ENCODE measurements at regions not wholly inside any gene's neighbourhood (a gene's known extent, or its start where the extent isn't known, plus 50 kb on each side); places are given as distances from the start of the nearest gene placed in this dataset.
"Not testable (repeated sequence)": the region's sequence is repeated elsewhere in the genome, so short reads cannot be mapped to it uniquely, and the experiment has no call there.

DNA sequence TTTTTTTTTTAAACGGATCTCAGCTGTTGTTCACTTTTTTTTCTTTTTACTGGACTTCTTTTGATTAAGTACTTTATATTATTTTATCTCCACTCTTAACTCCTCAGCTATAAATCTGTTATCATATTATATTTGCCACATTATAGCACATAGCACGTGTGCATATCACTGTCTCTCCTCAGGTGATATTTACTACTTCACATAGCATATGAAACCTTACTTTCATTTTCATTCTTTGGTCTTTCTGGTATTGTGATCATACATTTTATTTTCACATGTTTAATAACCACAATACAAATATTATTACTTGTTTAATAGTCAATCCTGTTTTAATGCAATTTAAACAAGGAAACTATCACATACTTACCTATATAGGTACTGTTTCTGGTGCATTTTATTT lies 993.1 kb upstream of the TMEFF2 start:
- DNase-seq = no peak

DNA sequence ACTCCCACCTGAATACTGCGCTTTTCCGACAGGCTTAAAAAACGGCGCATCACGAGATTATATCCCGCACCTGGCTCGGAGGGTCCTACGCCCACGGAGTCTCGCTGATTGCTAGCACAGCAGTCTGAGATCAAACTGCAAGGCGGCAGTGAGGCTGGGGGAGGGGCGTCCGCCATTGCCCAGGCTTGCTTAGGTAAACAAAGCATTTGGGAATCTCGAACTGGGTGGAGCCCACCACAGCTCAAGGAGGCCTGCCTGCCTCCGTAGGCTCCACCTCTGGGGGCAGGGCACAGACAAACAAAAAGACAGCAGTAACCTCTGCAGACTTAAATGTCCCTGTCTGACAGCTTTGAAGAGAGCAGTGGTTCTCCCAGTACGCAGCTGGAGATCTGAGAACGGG lies 976.2 kb upstream of the TMEFF2 start:
- not testable (repeated sequence) for DNase-seq

DNA sequence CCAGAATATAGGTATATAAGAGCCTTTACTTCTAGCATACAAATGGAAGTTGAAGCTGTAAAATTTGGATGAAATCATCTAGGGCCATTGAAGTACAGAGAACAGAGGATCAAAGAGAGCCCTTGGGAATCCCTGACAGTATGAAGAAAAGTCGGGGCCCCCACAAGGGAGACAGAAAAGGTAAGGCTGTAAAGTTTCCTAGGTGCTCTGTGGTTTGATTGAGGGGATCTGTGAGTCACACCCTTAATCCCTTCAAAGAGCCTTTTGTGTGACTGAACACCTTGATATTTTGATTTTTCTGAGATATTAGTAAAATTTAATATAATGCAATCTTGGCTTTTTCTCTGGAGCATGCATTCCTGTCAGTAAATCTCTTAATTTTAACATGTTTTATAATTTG lies 961.7 kb upstream of the TMEFF2 start:
- DNase-seq = no peak

DNA sequence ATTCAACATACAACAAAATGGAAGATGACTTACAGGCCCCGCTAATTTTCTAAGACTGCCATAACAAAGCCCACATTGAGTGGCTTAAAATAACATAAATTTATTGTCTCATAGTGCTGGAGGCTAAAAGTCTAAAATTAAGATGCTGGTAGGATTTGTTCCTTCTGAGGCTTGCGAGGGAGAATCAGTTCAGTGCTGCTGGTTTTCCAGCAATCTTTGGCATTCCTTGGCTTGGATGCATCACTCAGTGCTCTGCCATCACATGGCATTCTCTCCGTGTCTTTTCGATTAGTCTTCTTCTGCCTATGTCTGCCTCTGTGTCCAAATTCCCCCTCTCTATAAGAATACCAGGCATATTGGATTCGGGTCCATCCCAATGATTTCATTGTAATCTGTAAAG lies 959.3 kb upstream of the TMEFF2 start:
- DNase-seq = no peak

DNA sequence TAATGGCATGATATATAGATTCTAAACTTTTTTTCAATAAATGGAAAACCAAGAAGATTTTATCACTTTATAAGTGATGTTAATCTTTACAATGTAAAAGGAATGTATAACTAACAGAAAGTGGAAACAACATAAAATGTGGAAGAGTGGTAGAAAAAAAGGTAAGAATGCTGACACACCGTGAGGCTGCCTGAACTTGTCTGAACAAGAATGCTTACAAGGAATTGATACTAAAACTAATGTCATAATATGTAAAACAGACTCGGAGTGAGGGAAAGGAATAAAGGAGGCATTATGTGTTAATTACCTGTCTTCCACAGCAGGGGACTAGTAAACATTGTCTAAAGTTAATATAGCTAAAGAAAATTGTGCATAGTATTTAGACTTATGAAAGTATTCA lies 958.8 kb upstream of the TMEFF2 start:
- peak; percentile 23 for DNase-seq

DNA sequence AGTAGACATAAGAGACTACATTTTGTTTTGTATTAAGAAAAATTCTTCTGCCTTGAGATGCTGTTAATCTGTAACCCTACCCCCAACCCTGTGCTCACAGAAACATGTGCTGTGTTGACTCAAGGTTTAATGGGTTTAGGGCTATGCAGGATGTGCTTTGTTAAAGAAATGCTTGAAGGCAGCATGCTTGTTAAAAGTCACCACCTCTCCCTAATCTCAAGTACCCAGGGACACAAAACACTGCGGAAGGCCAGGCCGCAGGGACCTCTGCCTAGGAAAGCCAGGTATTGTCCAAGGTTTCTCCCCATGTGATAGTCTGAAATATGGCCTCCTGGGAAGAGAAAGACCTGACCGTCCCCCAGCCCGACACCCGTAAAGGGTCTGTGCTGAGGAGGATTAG lies 947.7 kb upstream of the TMEFF2 start:
- not testable (repeated sequence) for DNase-seq

DNA sequence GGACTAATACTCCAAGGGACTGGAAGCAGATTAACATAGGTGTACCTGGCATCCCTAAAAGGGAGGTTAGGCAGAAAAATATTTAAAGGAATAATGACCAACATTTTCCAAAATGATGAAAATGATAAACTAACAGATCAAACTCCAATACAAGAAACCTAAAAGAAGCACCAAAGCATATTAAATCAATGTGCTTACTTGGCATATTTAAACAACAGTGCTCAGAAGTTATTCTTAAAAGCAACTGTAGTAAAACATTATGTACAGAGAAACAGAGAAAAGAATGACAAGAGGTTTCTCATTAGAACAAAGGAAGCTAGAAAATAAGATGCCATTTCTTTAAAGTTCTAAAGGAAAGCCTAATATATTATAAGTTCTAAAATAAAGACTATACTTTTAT lies 947.3 kb upstream of the TMEFF2 start:
- no peak for DNase-seq

DNA sequence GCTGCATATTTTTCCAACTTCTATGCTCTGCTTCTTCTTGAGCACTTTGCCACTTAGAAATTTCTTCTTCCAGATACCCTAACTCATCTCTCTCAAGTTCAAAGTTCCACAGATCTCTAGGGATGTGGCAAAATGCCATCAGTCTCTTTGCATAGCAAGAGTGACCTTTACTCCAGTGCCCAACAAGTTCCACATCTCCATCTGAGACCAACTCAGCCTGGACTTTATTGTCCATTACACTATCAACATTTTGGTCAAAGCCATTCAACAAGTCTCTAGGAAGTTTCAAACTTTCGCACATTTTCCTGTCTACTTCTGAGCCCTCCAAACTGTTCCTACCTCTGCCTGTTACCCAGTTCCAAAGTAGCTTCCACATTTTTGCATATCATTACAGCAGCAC lies 946.2 kb upstream of the TMEFF2 start:
- not testable (repeated sequence) for DNase-seq

DNA sequence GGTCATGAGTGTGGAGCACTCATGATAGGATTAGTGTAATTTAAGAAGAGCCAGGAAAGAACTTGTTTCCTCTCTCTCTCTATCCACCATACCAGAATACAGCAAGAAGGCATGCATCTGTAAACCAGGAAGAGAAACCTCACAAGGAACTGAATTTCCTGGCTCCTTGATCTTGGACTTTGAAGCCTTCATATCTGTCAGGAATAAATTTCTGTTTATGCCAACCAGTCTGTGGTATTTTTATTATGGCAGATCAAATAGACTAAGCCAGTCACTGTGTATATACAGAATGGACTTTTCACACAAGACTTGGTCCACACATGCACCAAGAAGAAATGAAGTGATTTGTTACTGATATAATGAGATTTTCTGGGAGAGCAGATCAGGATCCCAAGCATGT lies 930.1 kb upstream of the TMEFF2 start:
- DNase-seq = no peak

DNA sequence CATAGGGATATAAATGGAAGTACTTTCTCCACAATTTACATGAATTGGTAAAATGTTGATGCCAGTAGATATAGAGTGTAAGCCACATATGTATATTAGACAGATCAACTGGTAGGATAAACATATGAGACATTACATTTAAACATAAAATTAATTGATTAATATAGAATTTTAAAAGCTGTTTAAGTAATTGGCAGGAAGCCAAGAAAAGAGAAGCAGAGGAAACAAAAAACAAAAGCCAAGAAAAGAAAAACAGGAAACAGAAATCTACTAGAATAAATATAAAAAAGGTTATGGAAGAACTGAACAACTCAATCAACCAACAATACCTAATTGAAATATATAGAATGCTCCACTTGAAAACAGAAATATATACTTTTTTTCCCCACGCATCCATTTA lies 920.1 kb upstream of the TMEFF2 start:
- no peak for DNase-seq

DNA sequence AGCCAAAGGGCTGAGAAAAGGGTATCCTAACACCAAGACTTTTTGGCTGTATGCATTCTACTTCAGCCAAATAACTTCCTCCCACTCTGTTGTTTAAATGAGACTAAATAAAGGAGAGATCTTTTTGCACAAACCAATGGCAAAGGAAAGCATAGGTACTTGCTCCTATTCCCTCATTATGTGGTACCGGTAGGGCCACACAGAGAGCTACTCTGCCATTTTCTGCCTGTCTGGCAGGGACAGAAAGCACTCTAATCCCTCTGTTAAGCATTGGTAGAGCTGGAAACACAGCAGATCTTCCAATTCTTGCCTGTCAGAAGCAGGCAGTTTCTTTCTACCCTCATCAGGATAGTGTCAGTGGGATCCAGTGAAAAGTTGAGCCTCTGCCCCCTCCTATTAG lies 918.3 kb upstream of the TMEFF2 start:
- no peak for DNase-seq

DNA sequence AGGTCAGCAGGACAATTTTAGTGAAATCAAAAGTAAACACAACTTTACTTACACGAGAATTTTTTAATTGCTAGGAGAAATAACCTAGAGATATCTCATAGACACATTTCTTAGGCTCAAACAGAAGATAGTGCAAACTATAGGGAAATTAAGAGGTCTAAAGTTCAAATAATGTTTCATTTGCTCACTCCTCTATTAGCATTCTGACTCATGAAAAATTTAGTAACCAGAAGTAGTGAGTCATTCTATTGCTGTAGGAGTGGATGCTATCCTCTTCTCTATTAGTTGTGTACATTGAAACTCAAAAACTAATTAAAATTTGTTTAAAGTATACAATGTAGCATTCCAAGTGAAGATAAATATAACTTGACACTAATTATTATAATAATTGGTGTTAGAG lies 908.3 kb upstream of the TMEFF2 start:
- no peak for DNase-seq

DNA sequence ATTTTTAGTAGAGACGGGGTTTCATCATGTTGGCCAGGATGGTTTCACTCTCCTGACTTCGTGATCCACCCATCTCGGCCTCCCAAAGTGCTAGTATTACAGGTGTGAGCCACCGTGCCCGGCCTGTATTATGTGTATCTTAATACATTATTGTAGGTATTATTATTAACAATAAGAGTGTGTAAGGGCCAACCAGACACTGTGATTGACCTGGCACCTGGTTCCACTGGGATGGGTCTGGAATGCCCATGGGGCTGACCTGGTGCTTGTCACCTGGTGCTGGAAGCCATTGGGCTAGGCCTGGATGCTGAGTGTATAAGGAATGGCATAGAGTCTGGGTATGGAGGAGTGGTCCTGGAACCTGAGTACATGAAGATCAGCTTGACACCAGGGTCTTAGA lies 906.9 kb upstream of the TMEFF2 start:
- no peak for DNase-seq

DNA sequence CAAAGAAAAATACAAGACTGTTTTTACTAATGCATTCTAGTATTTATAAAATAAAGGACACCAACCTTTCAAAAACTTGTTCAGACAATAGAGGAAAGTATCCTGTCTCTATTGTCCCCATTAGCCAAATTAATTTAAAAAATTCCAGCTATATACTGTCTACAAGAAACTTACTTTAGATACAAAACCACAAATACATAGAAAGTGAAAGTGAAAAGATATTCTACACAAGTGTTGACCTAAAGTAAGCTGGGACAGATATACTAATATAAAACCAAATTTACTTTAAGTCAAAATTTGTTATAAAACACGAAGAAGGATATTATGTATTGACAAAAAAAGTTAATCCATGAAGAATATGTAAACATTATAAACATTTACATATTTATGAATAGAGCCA lies 893.3 kb upstream of the TMEFF2 start:
- no peak for DNase-seq

DNA sequence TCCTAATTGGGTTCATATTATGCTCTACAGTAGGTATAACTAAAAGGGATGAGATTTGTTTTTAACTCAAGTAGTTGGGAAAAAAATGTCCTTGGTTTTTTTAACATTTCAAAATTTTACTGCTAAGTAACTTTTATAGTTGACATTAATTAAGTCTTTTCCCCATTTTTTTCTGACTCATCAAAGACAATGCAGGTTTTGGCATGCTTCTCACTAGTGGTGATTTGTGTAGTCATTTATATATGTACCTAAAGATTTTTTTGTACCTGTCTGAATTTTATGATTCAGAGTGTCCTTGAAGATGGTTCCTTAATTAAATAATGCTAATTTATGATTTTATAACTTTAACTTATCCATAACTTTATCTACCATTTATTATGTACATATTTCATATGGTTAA lies 882.3 kb upstream of the TMEFF2 start:
- DNase-seq = no peak

DNA sequence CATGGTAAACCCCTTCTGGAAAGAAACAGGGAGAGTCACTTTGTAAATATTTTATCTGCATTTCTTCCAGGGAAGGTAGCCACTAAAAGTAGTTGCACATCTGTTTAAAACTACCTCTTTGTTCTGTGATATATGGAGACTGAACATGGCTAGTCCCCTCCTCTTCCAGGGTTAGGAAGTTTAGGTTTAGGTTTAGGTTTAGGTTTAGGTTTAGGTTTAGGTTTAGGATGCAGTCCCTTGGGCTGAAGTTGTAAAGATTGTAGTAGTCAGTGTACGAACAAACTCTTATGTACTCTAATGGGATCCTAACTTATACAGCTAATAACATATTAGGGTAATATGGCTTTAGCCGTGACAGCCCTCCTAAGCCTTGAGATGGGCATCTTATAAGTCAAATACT lies 880.2 kb upstream of the TMEFF2 start:
- DNase-seq = no peak

DNA sequence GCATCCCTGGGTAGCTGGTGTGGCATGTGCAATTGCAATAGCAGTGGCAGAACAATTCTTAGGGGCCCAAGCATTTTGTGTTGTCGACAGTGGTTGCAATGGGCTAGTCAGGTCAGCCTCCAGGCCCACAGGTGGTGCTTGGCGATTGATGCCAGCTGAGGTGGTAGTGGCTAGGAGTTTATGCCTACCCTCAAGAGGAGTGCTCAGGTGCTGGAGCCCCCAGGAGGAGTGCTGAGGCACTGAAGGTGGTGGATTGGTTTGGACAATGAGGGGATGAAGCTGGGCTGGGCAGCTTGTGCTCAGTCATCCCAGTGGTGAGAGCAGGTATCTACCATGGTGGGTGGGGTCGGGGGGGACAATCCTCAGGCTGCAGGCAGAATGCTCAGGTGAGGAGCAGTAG lies 877.9 kb upstream of the TMEFF2 start:
- DNase-seq = no peak

DNA sequence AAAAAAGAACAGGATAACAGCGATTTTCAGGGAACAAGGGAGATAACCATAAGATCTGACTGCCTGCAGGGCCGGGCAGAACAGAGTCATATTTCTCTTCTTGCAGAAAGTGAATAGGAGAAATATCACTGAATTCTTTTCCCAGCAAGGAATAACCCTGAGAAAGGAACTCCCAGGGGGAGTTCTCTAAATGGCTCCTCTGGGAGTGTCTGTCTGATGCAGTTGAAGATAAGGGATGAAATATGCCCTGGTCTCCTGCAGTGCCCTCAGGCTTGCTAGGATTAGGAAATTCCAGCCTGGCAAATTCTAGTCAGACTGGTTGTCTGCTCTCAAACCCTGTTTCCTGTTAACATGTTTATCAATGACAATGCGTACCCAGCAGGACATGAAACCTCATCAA lies 830.8 kb upstream of the TMEFF2 start:
- DNase-seq = not testable (repeated sequence)

DNA sequence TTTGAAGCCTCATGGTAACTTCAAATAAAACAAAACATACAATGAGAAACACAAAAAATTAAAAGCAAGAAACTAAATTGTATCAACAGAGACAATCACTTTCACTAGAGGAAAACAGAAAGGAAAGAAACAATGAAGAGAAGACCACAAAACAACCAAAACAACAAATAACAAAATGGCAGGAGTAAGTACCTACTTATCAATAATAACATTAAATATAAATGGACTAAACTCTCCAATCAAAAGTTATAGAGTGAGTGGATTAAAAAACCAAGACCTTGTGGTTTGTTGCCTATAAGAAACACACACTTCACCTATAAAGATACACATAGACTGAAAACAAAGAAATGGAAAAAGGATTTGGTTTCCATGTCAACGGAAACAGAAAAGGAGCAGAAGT lies 830.1 kb upstream of the TMEFF2 start:
- no peak for DNase-seq

DNA sequence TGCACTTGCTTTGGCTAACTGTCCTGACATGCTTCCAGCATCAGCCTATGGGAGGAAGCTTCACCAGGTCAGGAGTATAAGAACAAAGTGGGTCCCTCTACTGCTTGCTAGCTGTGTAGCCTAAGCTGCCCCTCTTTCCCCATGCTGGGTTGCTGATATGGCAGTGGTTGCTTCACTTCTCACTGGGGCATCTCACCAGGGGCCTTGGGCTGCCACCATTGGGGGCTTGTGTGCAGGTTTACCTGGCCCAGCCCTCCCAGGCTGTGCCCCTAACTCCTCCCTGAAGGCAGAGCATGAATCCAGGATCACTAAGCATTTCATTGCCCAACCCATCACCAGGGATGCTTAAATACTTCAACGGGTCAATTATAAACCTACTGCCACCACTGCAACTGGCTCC lies 817.1 kb upstream of the TMEFF2 start:
- DNase-seq = no peak

DNA sequence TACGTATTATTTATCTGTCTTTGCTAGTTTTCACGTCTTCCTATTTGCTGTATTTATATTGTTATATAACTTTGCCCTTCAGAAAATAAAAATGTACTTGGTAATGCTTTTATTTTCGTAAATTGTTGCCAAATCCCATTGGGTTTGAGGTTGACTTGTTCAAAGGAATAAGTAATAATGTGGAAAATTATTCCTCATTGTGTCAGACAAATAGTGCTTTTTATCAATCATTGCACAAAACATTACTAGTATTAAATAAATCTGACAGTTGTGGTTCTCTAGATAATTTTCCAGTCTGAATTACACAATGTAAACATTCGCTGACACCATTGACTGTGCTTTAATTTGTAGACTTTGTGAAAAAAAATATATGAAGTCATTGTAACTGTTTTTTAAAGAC lies 798.3 kb upstream of the TMEFF2 start:
- DNase-seq = no peak

DNA sequence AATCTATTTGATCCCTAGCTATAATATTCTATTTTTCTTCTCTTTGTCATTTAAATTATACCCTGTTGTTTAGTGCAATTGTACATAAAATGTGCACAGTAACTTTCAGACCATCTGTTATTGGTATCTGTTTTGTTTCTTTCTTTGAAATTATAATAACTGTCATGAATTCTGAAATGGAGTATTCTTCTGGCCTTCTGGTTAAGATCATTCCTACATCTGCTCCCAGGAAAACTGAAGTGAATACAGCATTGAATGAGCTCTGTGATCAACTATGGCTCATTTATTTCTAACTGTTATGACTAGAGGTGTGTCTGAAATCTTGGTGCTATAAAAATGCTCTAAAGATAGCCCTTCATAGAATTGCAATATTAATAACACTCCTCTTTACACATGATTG lies 788.4 kb upstream of the TMEFF2 start:
- no peak for DNase-seq

DNA sequence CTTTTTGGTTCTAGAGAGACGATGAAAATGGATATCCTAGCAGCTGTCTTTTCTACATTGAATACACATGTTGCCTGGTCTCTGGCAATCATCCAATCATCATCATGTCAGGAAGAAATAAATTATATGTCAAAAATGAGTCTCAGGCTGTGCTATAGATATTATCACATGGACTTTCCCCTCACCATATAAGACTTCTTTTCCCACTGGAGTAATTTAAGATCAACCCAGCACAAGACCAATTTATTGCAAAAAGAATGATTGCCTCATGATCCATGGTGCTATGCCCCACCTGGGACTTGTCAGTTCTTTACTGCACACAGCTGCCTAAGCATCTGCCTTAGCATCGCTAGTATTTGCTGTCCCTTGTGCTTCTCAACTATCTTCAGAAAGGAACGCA lies 783.7 kb upstream of the TMEFF2 start:
- no peak for DNase-seq

DNA sequence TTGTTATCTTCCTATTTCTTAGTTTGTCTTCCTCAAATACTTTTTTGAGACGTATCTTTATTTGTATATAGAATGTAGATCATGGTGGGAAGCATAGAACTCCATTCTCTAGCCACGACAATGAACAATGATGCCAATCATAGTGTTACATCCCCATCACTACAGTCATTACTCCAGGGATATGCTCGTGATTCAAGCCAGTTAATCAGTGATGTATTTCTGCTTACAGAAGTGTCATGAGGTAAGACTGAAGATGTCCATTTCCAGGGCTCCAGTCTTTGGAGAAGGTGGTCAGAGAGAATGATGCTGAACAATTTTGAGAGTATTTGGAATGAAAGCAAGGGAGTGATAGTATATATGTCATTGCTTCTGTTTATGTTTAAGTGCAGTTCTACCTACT lies 777.2 kb upstream of the TMEFF2 start:
- DNase-seq = no peak

DNA sequence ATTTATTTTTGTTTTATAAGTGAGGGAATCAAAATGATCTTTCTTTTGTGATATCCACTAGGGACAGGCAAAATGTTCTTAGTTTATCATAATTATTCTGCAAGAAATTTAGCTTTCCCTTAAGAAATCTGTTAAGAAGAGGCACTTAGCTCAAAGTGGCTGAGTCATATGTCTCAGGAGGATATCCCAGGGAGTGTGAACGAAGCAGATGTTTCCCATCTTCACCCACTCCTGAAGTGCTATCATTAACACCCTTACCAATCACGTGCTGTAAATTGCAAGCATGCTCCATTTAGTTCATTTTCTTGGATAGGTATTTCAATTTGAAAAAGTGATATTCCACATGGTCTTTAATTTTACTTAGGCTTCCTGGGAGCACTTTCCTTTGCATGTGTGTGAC lies 774.3 kb upstream of the TMEFF2 start:
- no peak for DNase-seq

DNA sequence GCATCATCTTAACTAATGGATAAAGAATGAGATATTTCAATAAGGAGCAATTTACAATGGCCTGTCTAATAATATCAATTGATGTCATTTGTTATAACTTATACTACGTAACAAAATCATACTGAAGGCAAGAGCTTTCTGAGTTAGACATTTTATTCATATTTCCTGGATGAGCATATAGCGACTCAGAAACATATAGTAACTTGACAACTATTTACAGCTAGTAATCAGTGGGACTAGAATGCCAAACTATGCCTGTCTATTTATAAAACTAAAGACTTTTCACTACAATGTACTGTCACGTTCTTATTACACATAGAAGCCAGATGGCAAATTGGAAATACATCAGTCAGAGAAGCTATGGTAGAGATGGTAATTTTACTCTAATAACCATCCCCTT lies 766.2 kb upstream of the TMEFF2 start:
- no peak for DNase-seq
